Muscle layer of colon (tissue), 2 donors: ENCODE measurements at regions not wholly inside any gene's neighbourhood (a gene's known extent, or its start where the extent isn't known, plus 50 kb on each side); places are given as distances from the start of the nearest gene placed in this dataset.

Source experiments
- H3K27ac ChIP-seq: one replicate; pipeline ENCODE4 v1.7.0; 2013; ENCODE audit warnings: low read depth, mild to moderate bottlenecking, low read length, moderate library complexity
- H3K27me3 ChIP-seq, 2 donors: one replicate each; pipeline ENCODE4 v1.7.0; 2013; ENCODE audit warnings: low read length in 2 of 2, mild to moderate bottlenecking in 2 of 2; ENCODE audit not compliant: insufficient read depth in 2 of 2, control insufficient read depth in 1 of 2
- H3K36me3 ChIP-seq: one replicate; pipeline ENCODE4 v1.7.0; 2013; ENCODE audit warnings: mild to moderate bottlenecking, low read length; ENCODE audit not compliant: insufficient read depth
- H3K4me1 ChIP-seq: one replicate; pipeline ENCODE4 v1.7.0; 2013; ENCODE audit warnings: mild to moderate bottlenecking, low read length; ENCODE audit not compliant: insufficient read depth
- H3K4me3 ChIP-seq, 2 donors: one replicate each; pipeline ENCODE4 v1.7.0; 2013; ENCODE audit warnings: low read length in 2 of 2, low read depth in 1 of 2, mild to moderate bottlenecking in 1 of 2, moderate library complexity in 1 of 2
- H3K9ac ChIP-seq: one replicate; pipeline ENCODE4 v1.7.0; 2013; ENCODE audit warnings: low read length
- H3K9me3 ChIP-seq: one replicate; pipeline ENCODE4 v1.7.0; 2013; ENCODE audit warnings: mild to moderate bottlenecking, low read length
- donor health status: abdominal sarcoma.
- donor health status: Adenocarcinoma of cecum.

DNA sequence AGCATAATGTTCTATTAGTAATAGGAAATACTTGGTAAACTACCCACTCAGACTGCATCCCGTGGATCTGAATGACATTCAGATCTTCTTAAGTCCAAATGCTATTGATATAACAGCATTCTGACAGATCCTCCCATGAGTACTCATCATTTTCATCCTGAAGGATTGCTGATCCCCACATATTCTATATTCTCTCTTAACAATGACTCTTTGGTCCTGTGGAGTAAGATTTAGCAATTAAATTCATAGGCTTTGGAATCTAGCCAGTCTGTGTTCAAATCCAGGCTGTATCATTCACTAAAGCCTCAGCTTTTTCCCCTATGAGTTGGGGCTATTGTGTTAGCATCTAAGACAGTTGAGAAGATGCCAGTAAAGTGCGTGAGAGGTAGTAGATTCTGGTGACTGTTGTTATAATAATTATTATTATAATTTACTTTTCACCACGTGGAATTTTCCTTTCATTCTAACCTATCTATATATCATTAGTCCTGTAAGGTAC is 591.3 kb upstream of the SYT4 start:
- H3K4me1 ChIP-seq: no peaks in the 10 kb centered on the region
- no peak overlapping the region for H3K4me3 ChIP-seq
- H3K9ac ChIP-seq: no peak overlapping the region
- H3K27ac ChIP-seq: no peak overlapping the region
- no peaks in the 10 kb centered on the region for H3K27me3 ChIP-seq
- no peaks in the 10 kb centered on the region for H3K36me3 ChIP-seq
- H3K9me3 ChIP-seq: no peaks in the 10 kb centered on the region

DNA sequence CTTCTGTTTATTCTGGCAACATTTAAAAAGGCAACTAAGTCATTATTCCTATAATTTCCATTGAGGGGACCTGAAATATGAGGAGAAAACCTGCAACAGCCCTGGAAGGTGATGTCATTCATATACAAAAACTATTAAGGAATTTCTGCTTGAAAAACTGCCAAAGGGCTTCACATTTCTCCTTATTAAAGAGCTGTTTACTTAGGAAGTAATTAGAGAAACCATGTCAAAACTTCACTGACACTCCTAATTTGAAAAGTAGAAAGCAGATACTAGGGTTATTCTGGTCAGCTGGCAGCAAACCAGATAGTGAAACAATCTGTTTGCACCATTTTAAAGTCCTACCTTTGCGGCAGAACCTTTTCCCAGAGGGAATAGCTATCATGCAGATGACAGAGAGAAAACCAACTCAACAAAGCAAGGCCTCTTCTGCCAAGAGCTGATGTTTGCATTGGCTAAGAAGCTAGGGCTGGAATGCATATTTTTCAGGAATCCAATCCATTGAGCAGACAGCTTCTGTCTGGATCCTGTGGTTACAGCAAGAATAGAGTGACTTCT is 592.2 kb upstream of the SYT4 start:
- Histone ChIP-seq H3K9me3 (no peaks in the 10 kb centered on the region), H3K27me3 (no peaks in the 10 kb centered on the region), H3K36me3 (no peaks in the 10 kb centered on the region), H3K4me3 (no peak overlapping the region), H3K4me1 (no peaks in the 10 kb centered on the region), H3K9ac (no peak overlapping the region), H3K27ac (no peak overlapping the region)

DNA sequence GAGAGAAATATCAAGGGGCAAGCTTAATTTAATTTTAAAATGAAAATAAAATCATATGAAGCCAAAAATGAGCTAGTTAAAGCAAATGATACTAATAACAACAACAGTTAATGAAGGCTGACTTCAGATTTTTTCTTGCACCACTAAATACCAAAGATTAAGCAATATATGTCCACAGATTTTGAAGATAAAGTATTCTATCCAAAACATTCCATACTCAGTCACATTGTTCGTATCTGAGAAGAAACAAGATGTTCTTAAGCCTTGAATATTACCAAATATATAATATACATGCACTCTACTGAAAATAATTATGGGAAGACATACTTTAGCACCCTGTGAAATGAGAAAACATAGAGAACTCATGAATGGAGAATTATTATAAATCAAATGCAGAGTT is 593.3 kb upstream of the SYT4 start:
- Histone ChIP-seq H3K27ac (no peak overlapping the region), H3K9ac (no peak overlapping the region), H3K27me3 (no peaks in the 10 kb centered on the region), H3K4me1 (no peaks in the 10 kb centered on the region), H3K36me3 (no peaks in the 10 kb centered on the region), H3K4me3 (no peak overlapping the region), H3K9me3 (no peaks in the 10 kb centered on the region)

DNA sequence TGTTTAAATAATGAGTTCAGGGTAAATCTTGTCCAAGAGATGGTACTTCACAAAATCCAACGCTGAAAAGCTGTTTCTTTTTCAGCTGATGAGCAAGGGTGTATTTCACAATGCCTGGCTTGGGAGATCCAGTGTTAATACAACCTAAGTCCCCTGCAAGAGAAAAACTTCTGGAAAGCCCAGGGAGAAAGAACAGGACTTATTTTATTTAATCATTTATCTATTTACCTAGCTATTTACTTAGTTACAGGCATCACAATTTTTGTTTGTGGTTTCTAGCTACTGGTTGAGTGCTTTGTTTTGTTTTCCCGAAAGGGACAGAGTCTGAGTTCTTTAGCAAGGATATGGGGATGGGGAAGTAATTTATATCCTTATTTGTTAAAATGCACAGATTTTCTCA is 598.2 kb upstream of the SYT4 start:
- Histone ChIP-seq H3K36me3 (no peaks in the 10 kb centered on the region), H3K27me3 (no peaks in the 10 kb centered on the region), H3K4me3 (no peak overlapping the region), H3K9ac (no peak overlapping the region), H3K4me1 (no peaks in the 10 kb centered on the region), H3K27ac (no peak overlapping the region), H3K9me3 (no peaks in the 10 kb centered on the region)

DNA sequence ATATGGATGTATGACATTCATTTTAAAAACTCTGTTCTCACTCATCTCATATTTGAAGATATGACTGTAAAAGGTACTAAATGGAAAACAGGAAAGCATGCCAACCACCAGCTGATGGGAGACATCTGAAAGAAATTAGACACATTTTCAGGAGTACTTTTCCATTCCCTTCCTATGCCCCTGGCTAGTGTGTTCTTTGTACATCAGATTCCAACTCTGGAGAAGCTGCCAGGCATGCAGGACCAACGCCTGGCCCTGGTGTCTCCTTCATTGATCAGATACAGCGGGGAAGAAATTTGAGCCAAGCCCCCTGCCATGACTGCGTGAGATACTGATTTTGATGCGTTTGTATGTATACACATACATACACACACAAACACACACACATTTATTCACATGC is 599.0 kb upstream of the SYT4 start:
- Histone ChIP-seq H3K9me3 (no peaks in the 10 kb centered on the region), H3K4me3 (no peak overlapping the region), H3K9ac (no peak overlapping the region), H3K4me1 (no peaks in the 10 kb centered on the region), H3K36me3 (no peaks in the 10 kb centered on the region), H3K27me3 (no peaks in the 10 kb centered on the region), H3K27ac (no peak overlapping the region)

DNA sequence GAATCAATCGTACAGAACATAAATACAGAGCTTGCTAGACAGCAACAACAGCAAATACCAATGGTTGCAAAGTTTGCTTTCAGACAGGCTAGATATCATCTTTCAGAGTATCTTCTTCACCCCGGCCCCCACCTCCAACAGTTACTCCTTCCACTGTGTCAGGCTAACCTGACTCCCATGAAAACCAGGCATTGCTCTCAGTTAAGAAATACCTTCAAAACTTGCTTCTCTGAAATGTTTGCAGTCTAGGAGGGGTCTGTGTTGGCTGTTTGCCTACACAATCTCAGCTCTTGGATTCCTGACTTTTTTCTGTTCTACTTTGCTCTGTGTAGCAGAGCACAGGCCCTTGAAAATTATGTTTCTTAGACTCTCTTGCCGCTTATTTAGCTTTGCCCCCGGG is 599.5 kb upstream of the SYT4 start:
- H3K4me1 ChIP-seq: no peaks in the 10 kb centered on the region
- H3K9ac ChIP-seq: no peak overlapping the region
- H3K27me3 ChIP-seq: no peaks in the 10 kb centered on the region
- H3K27ac ChIP-seq: no peak overlapping the region
- H3K9me3 ChIP-seq: no peaks in the 10 kb centered on the region
- no peaks in the 10 kb centered on the region for H3K36me3 ChIP-seq
- H3K4me3 ChIP-seq: no peak overlapping the region

DNA sequence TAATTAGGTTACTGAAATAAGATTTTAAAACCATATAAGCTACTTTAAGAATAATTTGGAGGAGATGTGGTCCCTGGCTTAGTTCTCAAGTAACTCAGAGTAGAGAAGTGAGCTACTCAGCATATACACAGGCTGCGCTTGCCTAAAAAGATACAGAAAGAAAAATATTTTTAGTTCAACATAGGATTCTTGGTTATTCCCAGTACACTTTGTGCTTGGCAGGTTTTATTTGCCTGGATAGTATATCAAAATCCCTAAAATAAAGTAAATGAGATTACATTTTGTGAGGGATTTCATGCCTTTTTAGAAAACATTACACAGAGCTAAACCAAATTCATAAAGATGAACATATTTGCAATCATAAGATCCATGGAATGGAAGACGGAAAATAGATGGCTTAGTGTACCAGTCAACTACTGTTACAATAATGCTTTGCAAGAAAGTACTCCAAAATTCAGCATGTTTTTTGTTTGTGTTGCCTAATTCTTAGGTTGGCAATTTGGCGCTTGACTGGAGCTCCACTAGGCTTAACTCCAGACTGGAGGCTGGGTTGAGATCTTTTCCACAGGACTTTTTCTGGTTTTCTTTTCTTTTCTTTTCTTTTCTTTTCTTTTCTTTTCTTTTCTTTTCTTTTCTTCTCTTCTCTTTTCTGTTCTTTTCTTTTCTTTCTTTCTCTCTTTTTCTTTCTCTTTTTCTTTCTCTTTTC is 600.5 kb upstream of the SYT4 start:
- Histone ChIP-seq H3K9ac (no peak overlapping the region), H3K4me1 (no peaks in the 10 kb centered on the region), H3K36me3 (no peaks in the 10 kb centered on the region), H3K27me3 (no peaks in the 10 kb centered on the region), H3K27ac (no peak overlapping the region), H3K4me3 (no peak overlapping the region), H3K9me3 (no peaks in the 10 kb centered on the region)

DNA sequence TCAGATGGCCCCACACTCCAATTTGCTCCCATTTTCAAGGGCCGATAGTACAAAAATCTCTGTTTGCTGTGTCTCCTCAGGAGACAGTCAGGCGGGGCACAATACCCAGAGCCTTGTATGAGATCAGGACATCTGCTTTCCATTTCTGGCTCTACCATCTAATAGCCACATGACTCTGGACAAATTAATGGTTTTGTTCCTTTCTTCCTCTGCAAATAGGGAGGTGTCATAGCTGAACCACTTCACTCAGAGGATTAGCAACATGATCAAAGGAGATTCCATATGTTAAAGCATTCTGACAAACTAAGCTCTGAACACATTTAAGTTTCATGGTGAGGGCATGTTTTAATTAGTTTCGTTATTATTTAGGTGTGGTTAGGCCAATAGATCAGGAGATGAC is 602.1 kb upstream of the SYT4 start:
- no peaks in the 10 kb centered on the region for H3K36me3 ChIP-seq
- H3K4me3 ChIP-seq: no peak overlapping the region
- H3K27ac ChIP-seq: no peak overlapping the region
- no peaks in the 10 kb centered on the region for H3K9me3 ChIP-seq
- no peaks in the 10 kb centered on the region for H3K4me1 ChIP-seq
- H3K27me3 ChIP-seq: no peaks in the 10 kb centered on the region
- no peak overlapping the region for H3K9ac ChIP-seq

DNA sequence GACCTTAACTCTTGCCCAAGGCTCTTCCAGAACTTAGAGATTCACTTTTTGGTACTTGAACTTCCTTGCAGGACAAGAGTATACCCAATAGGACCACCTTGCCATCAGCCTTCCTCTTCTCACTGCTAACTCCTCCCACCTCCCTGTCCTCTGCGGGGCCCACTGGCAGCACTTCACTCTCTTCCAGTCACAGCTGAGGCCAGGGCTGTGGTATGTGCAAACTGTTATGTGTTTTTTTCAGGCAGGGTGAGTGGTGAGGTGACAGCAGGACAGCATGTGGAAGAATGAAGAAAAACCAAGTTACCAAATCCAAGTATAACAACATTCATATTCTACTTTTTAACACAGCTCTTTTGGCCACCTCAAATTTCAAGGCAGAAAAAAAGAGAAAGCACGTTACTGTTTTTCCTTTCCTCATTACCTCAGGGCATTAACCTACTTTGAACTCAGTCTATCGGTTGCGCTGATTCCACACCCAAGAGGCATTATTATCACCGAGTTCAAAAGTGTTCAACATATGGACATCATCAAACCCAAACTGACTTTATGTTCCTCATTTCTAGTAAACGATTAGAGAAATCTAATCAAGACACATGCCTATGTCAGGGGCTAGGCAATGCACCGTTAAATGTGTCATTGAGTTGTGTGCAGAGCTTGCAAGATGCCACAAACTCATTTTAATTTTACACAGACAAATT is 605.2 kb upstream of the SYT4 start:
- no peaks in the 10 kb centered on the region for H3K36me3 ChIP-seq
- H3K9ac ChIP-seq: no peak overlapping the region
- H3K27ac ChIP-seq: no peak overlapping the region
- no peak overlapping the region for H3K4me3 ChIP-seq
- no peaks in the 10 kb centered on the region for H3K9me3 ChIP-seq
- H3K4me1 ChIP-seq: no peaks in the 10 kb centered on the region
- no peaks in the 10 kb centered on the region for H3K27me3 ChIP-seq

DNA sequence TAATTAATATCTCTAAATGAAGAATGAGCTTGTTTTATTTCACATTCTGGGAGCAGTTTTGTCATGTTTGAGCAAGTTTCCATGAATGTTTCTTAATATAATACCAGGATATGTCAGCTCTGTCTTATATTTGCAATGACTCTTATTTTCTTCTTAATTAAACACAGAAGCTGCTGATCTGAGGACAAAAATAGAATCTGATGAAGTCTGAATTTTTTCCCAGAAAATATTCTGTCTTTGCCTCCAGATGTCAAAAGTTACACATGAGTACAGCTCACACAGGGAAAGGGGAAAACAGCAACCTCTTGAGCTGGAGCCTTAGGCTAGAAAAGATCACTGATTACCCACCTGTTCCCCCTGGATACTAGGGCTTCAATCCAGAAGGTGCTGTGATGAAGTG is 606.6 kb upstream of the SYT4 start:
- no peak overlapping the region for H3K27ac ChIP-seq
- H3K4me1 ChIP-seq: no peaks in the 10 kb centered on the region
- no peaks in the 10 kb centered on the region for H3K27me3 ChIP-seq
- H3K9me3 ChIP-seq: no peaks in the 10 kb centered on the region
- H3K4me3 ChIP-seq: no peak overlapping the region
- H3K9ac ChIP-seq: no peak overlapping the region
- H3K36me3 ChIP-seq: no peaks in the 10 kb centered on the region

DNA sequence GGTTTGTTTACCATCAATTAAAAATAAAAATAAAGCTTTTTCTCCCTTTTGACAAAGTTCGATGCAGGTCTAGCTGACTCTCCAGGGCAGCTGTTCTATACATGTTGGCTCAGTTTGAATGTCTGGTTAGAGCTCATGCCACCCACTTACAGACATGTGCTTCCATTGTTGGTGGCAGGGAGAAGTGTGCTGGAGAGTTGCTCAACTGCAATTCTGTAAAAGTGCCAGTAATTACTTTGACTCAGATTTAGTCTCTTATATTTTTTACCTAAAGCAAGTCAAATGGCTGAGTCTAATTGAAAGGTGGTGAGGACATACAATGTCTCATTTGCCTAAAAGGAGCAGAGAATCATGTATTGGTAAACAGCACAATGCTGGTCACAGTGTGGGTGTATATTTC is 609.1 kb upstream of the SYT4 start:
- no peak overlapping the region for H3K9ac ChIP-seq
- no peaks in the 10 kb centered on the region for H3K36me3 ChIP-seq
- no peaks in the 10 kb centered on the region for H3K9me3 ChIP-seq
- H3K27ac ChIP-seq: no peak overlapping the region
- no peaks in the 10 kb centered on the region for H3K4me1 ChIP-seq
- H3K4me3 ChIP-seq: no peak overlapping the region
- no peaks in the 10 kb centered on the region for H3K27me3 ChIP-seq

DNA sequence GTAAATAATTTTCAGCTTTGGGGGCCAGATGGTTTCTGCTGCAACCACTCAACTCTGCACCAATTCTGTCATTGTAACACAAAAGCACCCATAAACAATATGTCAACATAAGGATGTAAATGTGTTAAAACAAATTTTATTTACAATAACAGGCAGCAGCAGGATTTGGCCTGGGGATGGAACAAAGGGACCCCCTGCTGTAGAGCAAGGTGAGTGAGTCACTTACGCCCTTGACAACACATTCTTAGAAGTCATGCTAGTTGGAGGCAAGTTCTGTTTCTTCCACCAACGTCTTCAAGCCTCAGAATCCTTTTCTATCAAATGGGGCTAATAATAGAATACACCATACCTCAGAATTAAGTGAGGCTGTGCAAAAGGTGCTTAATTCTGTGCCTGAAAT is 610.2 kb upstream of the SYT4 start:
- Histone ChIP-seq H3K27me3 (no peaks in the 10 kb centered on the region), H3K9ac (no peak overlapping the region), H3K27ac (no peak overlapping the region), H3K9me3 (no peaks in the 10 kb centered on the region), H3K4me1 (no peaks in the 10 kb centered on the region), H3K36me3 (no peaks in the 10 kb centered on the region), H3K4me3 (no peak overlapping the region)
